ENCODE measurements at regions not wholly inside any gene's neighbourhood (a gene's known extent, or its start where the extent isn't known, plus 50 kb on each side); places are given as distances from the start of the nearest gene placed in this dataset.
"Not testable (repeated sequence)": the region's sequence is repeated elsewhere in the genome, so short reads cannot be mapped to it uniquely, and the experiment has no call there.

GRCh38 chr1:238384381-238384780 lies 493.7 kb upstream of the ZP4 start:
- no peak for ATAC-seq (ENCODE audit: low read depth)
- Mint-ChIP-seq H3K27ac (no peak overlapping the region), H3K4me1 (no peaks in the 10 kb centered on the region), H3K27me3 (no peaks in the 10 kb centered on the region), H3K9me3 (ENCODE audit: insufficient read depth) (no peaks in the 10 kb centered on the region), H3K4me3 (no peak overlapping the region)
- H3K27me3 ChIP-seq (replicated peaks in 1 of 4; ENCODE audit: control extremely low read depth in 1 of 4, control insufficient read depth in 3 of 4, insufficient read depth in 4 of 4, low read length in 3 of 4) = no peaks in the 10 kb centered on the region
- TF ChIP-seq EZH2 (IDR thresholded peaks at IDR 0.05; ENCODE audit: borderline replicate concordance, insufficient read depth, low read depth, low read length, poor library complexity, severe bottlenecking) = no peak
- TF ChIP-seq CTCF (IDR thresholded peaks at IDR 0.05) = no peak
- H3K9ac ChIP-seq (ENCODE audit: low read length) = no peak overlapping the region
- intact Hi-C loops (cut with micrococcal nuclease) = no loop called here
- H4K20me1 ChIP-seq (ENCODE audit: control insufficient read depth, insufficient read depth, low read length, poor library complexity, severe bottlenecking) = no peaks in the 10 kb centered on the region
- H3K4me2 ChIP-seq (replicated peaks; ENCODE audit: low read depth, low read length, poor library complexity, severe bottlenecking) = no peak overlapping the region
- H3K4me1 ChIP-seq (ENCODE audit: control insufficient read depth in 2 of 2, insufficient read depth in 2 of 2, low read length in 2 of 2) = no peaks in the 10 kb centered on the region
- CTCF ChIA-PET = no interaction called here
- POLR2A ChIA-PET = no interaction called here
- no peak for DNase-seq
- no peaks in the 10 kb centered on the region for H3K36me3 ChIP-seq (replicated peaks in 1 of 2; ENCODE audit: control extremely low read depth in 1 of 2, control insufficient read depth in 1 of 2, extremely low read depth in 1 of 2, insufficient read depth in 2 of 2, low read length in 1 of 2)
- H3K4me3 ChIP-seq (ENCODE audit: control extremely low read depth in 1 of 5, extremely low read depth in 1 of 5, insufficient read depth in 1 of 5, low read depth in 2 of 5, low read length in 4 of 5) = no peak overlapping the region
- no CpG with 5 or more reads among the region's 5 CpGs for WGBS (ENCODE audit: insufficient coverage)
- no peak overlapping the region for H3K27ac ChIP-seq (ENCODE audit: low read length in 2 of 2)
- H3K9me3 ChIP-seq (ENCODE audit: control extremely low read depth in 1 of 3, control insufficient read depth in 2 of 3, insufficient read depth in 1 of 3, low read length in 2 of 3) = peaks cover 0 to 6% (median 0%) of the 10 kb centered on the region in 3 donors
- H3K79me2 ChIP-seq (ENCODE audit: control insufficient read depth, insufficient read depth, low read length) = no peaks in the 10 kb centered on the region
- H2AFZ ChIP-seq (ENCODE audit: insufficient read depth, low read depth, low read length, poor library complexity, severe bottlenecking) = no peak overlapping the region

- ChIA-PET POLR2A (no interaction called here), CTCF (no interaction called here)
- no peak overlapping the region for H2AFZ ChIP-seq (ENCODE audit: insufficient read depth, low read depth, low read length, poor library complexity, severe bottlenecking)
- H3K9me3 ChIP-seq (ENCODE audit: control extremely low read depth in 1 of 3, control insufficient read depth in 2 of 3, insufficient read depth in 1 of 3, low read length in 2 of 3) = peaks cover 0 to 13% (median 0%) of the 10 kb centered on the region in 3 donors
- H3K4me3 Mint-ChIP-seq = no peak overlapping the region
- H3K27ac ChIP-seq (ENCODE audit: low read length in 2 of 2) = no peak overlapping the region
- TF ChIP-seq CTCF (IDR thresholded peaks at IDR 0.05) (no peak), EZH2 (IDR thresholded peaks at IDR 0.05; ENCODE audit: borderline replicate concordance, insufficient read depth, low read depth, low read length, poor library complexity, severe bottlenecking) (no peak)
- no peak for ATAC-seq (ENCODE audit: low read depth)
- no peaks in the 10 kb centered on the region for H3K79me2 ChIP-seq (ENCODE audit: control insufficient read depth, insufficient read depth, low read length)
- intact Hi-C loops (cut with micrococcal nuclease) = no loop called here
- H3K36me3 ChIP-seq (replicated peaks in 1 of 2; ENCODE audit: control extremely low read depth in 1 of 2, control insufficient read depth in 1 of 2, extremely low read depth in 1 of 2, insufficient read depth in 2 of 2, low read length in 1 of 2) = no peaks in the 10 kb centered on the region
- peaks cover 3% of the 10 kb centered on the region for H3K9me3 Mint-ChIP-seq (ENCODE audit: insufficient read depth)
- no peak for DNase-seq
- no peak overlapping the region for H3K4me2 ChIP-seq (replicated peaks; ENCODE audit: low read depth, low read length, poor library complexity, severe bottlenecking)
- no peak overlapping the region for H3K9ac ChIP-seq (ENCODE audit: low read length)
- no peaks in the 10 kb centered on the region for H3K27me3 Mint-ChIP-seq
- no peak overlapping the region for H3K4me3 ChIP-seq (ENCODE audit: control extremely low read depth in 1 of 5, extremely low read depth in 1 of 5, insufficient read depth in 1 of 5, low read depth in 2 of 5, low read length in 4 of 5)
- H3K4me1 ChIP-seq (ENCODE audit: control insufficient read depth in 2 of 2, insufficient read depth in 2 of 2, low read length in 2 of 2) = no peaks in the 10 kb centered on the region
- no peaks in the 10 kb centered on the region for H4K20me1 ChIP-seq (ENCODE audit: control insufficient read depth, insufficient read depth, low read length, poor library complexity, severe bottlenecking)
- H3K4me1 Mint-ChIP-seq = no peaks in the 10 kb centered on the region
- no peak overlapping the region for H3K27ac Mint-ChIP-seq
- no peaks in the 10 kb centered on the region for H3K27me3 ChIP-seq (replicated peaks in 1 of 4; ENCODE audit: control extremely low read depth in 1 of 4, control insufficient read depth in 3 of 4, insufficient read depth in 4 of 4, low read length in 3 of 4)
- WGBS (ENCODE audit: insufficient coverage) = 100% methylated on average over 1 of the region's 2 CpGs
Observed at GRCh38 chr1:238380167-238380566, 489.4 kb upstream of the ZP4 start.

GRCh38 chr1:238379446-238379845 lies 488.7 kb upstream of the ZP4 start:
- CTCF ChIA-PET; DNase-seq; intact Hi-C loops (cut with micrococcal nuclease); H3K4me1 Mint-ChIP-seq; POLR2A ChIA-PET; H2AFZ ChIP-seq (ENCODE audit: insufficient read depth, low read depth, low read length, poor library complexity, severe bottlenecking); H3K9ac ChIP-seq (ENCODE audit: low read length); H4K20me1 ChIP-seq (ENCODE audit: control insufficient read depth, insufficient read depth, low read length, poor library complexity, severe bottlenecking); H3K79me2 ChIP-seq (ENCODE audit: control insufficient read depth, insufficient read depth, low read length); H3K27me3 ChIP-seq (replicated peaks in 1 of 4; ENCODE audit: control extremely low read depth in 1 of 4, control insufficient read depth in 3 of 4, insufficient read depth in 4 of 4, low read length in 3 of 4); H3K27ac Mint-ChIP-seq; H3K27me3 Mint-ChIP-seq; H3K4me2 ChIP-seq (replicated peaks; ENCODE audit: low read depth, low read length, poor library complexity, severe bottlenecking); H3K36me3 ChIP-seq (replicated peaks in 1 of 2; ENCODE audit: control extremely low read depth in 1 of 2, control insufficient read depth in 1 of 2, extremely low read depth in 1 of 2, insufficient read depth in 2 of 2, low read length in 1 of 2); H3K4me3 Mint-ChIP-seq; H3K9me3 Mint-ChIP-seq (ENCODE audit: insufficient read depth); H3K4me1 ChIP-seq (ENCODE audit: control insufficient read depth in 2 of 2, insufficient read depth in 2 of 2, low read length in 2 of 2); H3K27ac ChIP-seq (ENCODE audit: low read length in 2 of 2); H3K4me3 ChIP-seq (ENCODE audit: control extremely low read depth in 1 of 5, extremely low read depth in 1 of 5, insufficient read depth in 1 of 5, low read depth in 2 of 5, low read length in 4 of 5); ATAC-seq (ENCODE audit: low read depth): not testable (repeated sequence)
- H3K9me3 ChIP-seq (ENCODE audit: control extremely low read depth in 1 of 3, control insufficient read depth in 2 of 3, insufficient read depth in 1 of 3, low read length in 2 of 3) = peaks cover 0 to 13% (median 0%) of the 10 kb centered on the region in 3 donors
- 91% methylated on average over 4 of the region's 9 CpGs for WGBS (ENCODE audit: insufficient coverage)

All from B cell (primary cell).